ENCODE measurements at regions not wholly inside any gene's neighbourhood (a gene's known extent, or its start where the extent isn't known, plus 50 kb on each side); places are given as distances from the start of the nearest gene placed in this dataset.
A peak's percentile ranks its signal among the peaks of the same experiment; 100 is the strongest.

- H3K36me3 ChIP-seq: no peaks in the 10 kb centered on the region
- WGBS, 2 donors: 57% methylated on average over 4 of the region's 4 CpGs
- H3K27ac ChIP-seq: no peak overlapping the region
- peaks cover 0 to 7% (median 2%) of the 10 kb centered on the region in 4 donors for H3K4me1 ChIP-seq
- no peaks in the 10 kb centered on the region for H3K27me3 ChIP-seq
- TF ChIP-seq EP300 (IDR thresholded peaks at IDR 0.05) (no peak), CTCF (IDR thresholded peaks at IDR 0.05) (no peak), POLR2A (IDR thresholded peaks at IDR 0.05) (no peak), POLR2AphosphoS5 (IDR thresholded peaks at IDR 0.05) (no peak)
- no peaks in the 10 kb centered on the region for H3K9me3 ChIP-seq
- ATAC-seq (ENCODE audit: low FRiP score in 2 of 2): no peak
- no peak overlapping the region for H3K4me3 ChIP-seq
- no peak for DNase-seq
These were observed 292.5 kb upstream of the ZNF32 start for GRCh38 chr10:43940898-43941837.

- Histone ChIP-seq H3K27ac (no peak overlapping the region), H3K27me3 (no peaks in the 10 kb centered on the region), H3K4me3 (no peak overlapping the region), H3K9me3 (no peaks in the 10 kb centered on the region), H3K4me1 (peaks cover 0 to 7% (median 2%) of the 10 kb centered on the region in 4 donors), H3K36me3 (no peaks in the 10 kb centered on the region)
- TF ChIP-seq CTCF (IDR thresholded peaks at IDR 0.05) (no peak), POLR2A (IDR thresholded peaks at IDR 0.05) (no peak), POLR2AphosphoS5 (IDR thresholded peaks at IDR 0.05) (no peak), EP300 (IDR thresholded peaks at IDR 0.05) (no peak)
- DNase-seq (no peak), ATAC-seq (ENCODE audit: low FRiP score in 2 of 2) (no peak)
- WGBS, 2 donors: 65 to 71% methylated on average over 10 of the region's 10 CpGs
These were observed 291.5 kb upstream of the ZNF32 start for GRCh38 chr10:43939939-43940820.

DNA sequence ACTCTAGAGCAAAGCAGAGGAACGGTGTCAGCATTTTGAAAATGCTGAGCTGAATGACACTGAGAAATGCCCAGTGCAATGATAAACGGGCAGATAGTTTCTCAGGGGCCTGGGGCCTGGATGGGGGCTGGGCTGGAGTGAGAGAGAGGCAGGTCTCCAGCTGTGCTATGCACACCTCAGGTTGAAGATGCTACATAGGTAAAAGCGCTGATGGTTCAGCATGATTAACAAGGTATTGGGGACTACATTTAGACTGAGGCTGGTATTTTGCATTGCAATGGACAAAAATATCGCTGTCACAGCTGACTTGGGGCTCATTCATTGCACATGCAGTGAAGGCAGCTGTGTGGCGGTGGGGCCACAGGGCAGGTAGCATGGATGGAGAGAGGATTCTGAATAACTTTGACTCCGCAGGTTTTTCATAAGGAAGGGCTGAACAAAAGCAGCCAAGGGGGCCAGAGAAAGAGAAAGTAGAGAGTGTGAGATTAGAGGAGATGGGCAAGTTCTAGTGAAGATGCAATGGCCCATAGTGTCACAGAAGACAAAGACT lies 290.8 kb upstream of the ZNF32 start:
- DNase-seq (no peak), ATAC-seq (ENCODE audit: low FRiP score in 2 of 2) (no peak)
- Histone ChIP-seq H3K27ac (no peak overlapping the region), H3K27me3 (no peaks in the 10 kb centered on the region), H3K9me3 (no peaks in the 10 kb centered on the region), H3K36me3 (no peaks in the 10 kb centered on the region), H3K4me1 (peaks cover 0 to 7% (median 2%) of the 10 kb centered on the region in 4 donors), H3K4me3 (no peak overlapping the region)
- TF ChIP-seq CTCF (IDR thresholded peaks at IDR 0.05): no peak
- TF ChIP-seq POLR2AphosphoS5 (IDR thresholded peaks at IDR 0.05): no peak
- no peak for TF ChIP-seq POLR2A (IDR thresholded peaks at IDR 0.05)
- no peak for TF ChIP-seq EP300 (IDR thresholded peaks at IDR 0.05)
- WGBS, 2 donors: 77 to 83% methylated on average over 6 of the region's 6 CpGs

DNA sequence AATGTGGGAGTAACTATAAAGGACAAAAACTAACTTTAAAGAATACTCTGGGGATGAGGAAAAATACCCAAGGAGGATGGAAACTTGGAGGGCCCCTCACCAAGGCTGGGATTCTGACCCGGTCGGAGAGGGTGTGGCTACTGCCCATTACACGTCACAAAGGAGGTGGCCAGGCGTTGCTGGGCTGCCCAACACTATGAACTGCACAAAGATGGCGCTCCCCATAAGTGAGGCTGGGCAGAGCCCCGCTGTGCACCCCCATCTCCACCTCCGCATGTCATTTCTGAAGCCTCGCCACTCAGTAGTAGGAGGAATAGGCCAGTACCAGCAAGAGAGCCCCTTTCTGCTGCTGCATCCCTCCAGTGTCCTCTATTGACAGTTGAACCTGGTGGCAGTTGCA lies 290.1 kb upstream of the ZNF32 start:
- TF ChIP-seq POLR2AphosphoS5 (IDR thresholded peaks at IDR 0.05) (no peak), EP300 (IDR thresholded peaks at IDR 0.05) (no peak), CTCF (IDR thresholded peaks at IDR 0.05) (no peak), POLR2A (IDR thresholded peaks at IDR 0.05) (no peak)
- ATAC-seq (ENCODE audit: low FRiP score in 2 of 2): peak in 1 of 2 donors; percentile 38
- Histone ChIP-seq H3K4me3 (no peak overlapping the region), H3K4me1 (peaks cover 0 to 7% (median 2%) of the 10 kb centered on the region in 4 donors), H3K9me3 (no peaks in the 10 kb centered on the region), H3K36me3 (no peaks in the 10 kb centered on the region), H3K27ac (no peak overlapping the region), H3K27me3 (no peaks in the 10 kb centered on the region)
- 80 to 81% methylated on average over 8 of the region's 8 CpGs for WGBS, 2 donors
- peak in 1 of 2 donors; percentile 1 for DNase-seq
